Fibroblast of lung (primary cell): ENCODE measurements at regions not wholly inside any gene's neighbourhood (a gene's known extent, or its start where the extent isn't known, plus 50 kb on each side); places are given as distances from the start of the nearest gene placed in this dataset.

ENCODE experiments used
- CTCF ChIP-seq, 2 donors: IDR thresholded peaks in 1 of 2; conservative IDR thresholded peaks in 1 of 2; 1 replicate in 1 of 2; 2 replicates in 1 of 2; pipeline ENCODE4 v1.5.1; 2011 to 2012; ENCODE audit warnings: low read length in 2 of 2, control low read depth in 1 of 2, inconsistent platforms in 1 of 2, low read depth in 1 of 2, mild to moderate bottlenecking in 1 of 2
- EZH2 ChIP-seq: IDR thresholded peaks from 2 replicates; pipeline ENCODE4 v1.5.1; 2012; ENCODE audit warnings: low read length, control low read depth, mild to moderate bottlenecking; ENCODE audit errors: missing control alignments

- TF ChIP-seq CTCF (conservative IDR thresholded peaks at IDR 0.05 in 1 of 2, IDR thresholded peaks at IDR 0.05 in 1 of 2; ENCODE audit: low read depth in 1 of 2, low read length in 2 of 2) (peak; percentile 62 to 72), EZH2 (no peak)
Measured at GRCh38 chr16:9033125-9033830, 58.2 kb upstream of the HAPSTR1 start.
